NB4 (cell line): ENCODE measurements at regions not wholly inside any gene's neighbourhood (a gene's known extent, or its start where the extent isn't known, plus 50 kb on each side); places are given as distances from the start of the nearest gene placed in this dataset.
A peak's percentile ranks its signal among the peaks of the same experiment; 100 is the strongest.

Experiments used
- DNase-seq: peaks from one replicate; pipeline ENCODE4 v3.0.0; 2010; ENCODE audit warnings: low read depth
- H3K4me3 ChIP-seq: one replicate; pipeline ENCODE4 v1.5.1; 2011; ENCODE audit warnings: mild to moderate bottlenecking, low read depth, low read length, moderate library complexity
- CTCF ChIP-seq: IDR thresholded peaks from one replicate; pipeline ENCODE4 v1.5.1; 2012; ENCODE audit warnings: low read depth, low read length
- MAX ChIP-seq: IDR thresholded peaks from 2 replicates; pipeline ENCODE4 v1.6.1; 2011; ENCODE audit warnings: low read depth, low read length
- MYC ChIP-seq: IDR thresholded peaks from 2 replicates; pipeline ENCODE4 v1.6.1; 2011; ENCODE audit warnings: low read depth, low read length
- POLR2A ChIP-seq: IDR thresholded peaks from 2 replicates; pipeline ENCODE4 v1.6.1; 2011; ENCODE audit warnings: mild to moderate bottlenecking; ENCODE audit not compliant: insufficient read length; ENCODE audit errors: extremely low read depth

GRCh38 chr5:158387499-158387898 is 528.6 kb upstream of the CLINT1 start:
- no peak for TF ChIP-seq POLR2A
- no peak for TF ChIP-seq MYC
- TF ChIP-seq CTCF = no peak
- no peak for TF ChIP-seq MAX
- H3K4me3 ChIP-seq = no peak overlapping the region
- DNase-seq = no peak

- no peak for DNase-seq
- TF ChIP-seq POLR2A (no peak), MAX (no peak), MYC (no peak), CTCF (no peak)
- H3K4me3 ChIP-seq = no peak overlapping the region
Observed at GRCh38 chr5:158385982-158386381, 527.0 kb upstream of the CLINT1 start.

GRCh38 chr5:158384535-158385481 is 525.9 kb upstream of the CLINT1 start:
- TF ChIP-seq MAX (no peak), POLR2A (no peak)
- peak; percentile 25 for DNase-seq
- H3K4me3 ChIP-seq = no peak overlapping the region

- TF ChIP-seq POLR2A = no peak
- no peak for TF ChIP-seq CTCF
- TF ChIP-seq MAX = no peak
- no peak for TF ChIP-seq MYC
Observed at GRCh38 chr5:158383486-158383885, 524.5 kb upstream of the CLINT1 start.

GRCh38 chr5:158382473-158382872 is 523.5 kb upstream of the CLINT1 start:
- peak; percentile 95 for DNase-seq
- H3K4me3 ChIP-seq = no peak overlapping the region
- TF ChIP-seq CTCF (no peak), POLR2A (no peak), MAX (no peak; the same call in 1 of the 2 replicates), MYC (peak; percentile 34; the same call in 1 of the 2 replicates)

More at GRCh38 chr5:158383486-158383885, 524.5 kb upstream of the CLINT1 start:
- H3K4me3 ChIP-seq = no peak overlapping the region
- no peak for DNase-seq

GRCh38 chr5:158381614-158382160 is 522.7 kb upstream of the CLINT1 start:
- TF ChIP-seq MYC (no peak), CTCF (no peak), MAX (no peak), POLR2A (no peak)

More at GRCh38 chr5:158381614-158382160, 522.7 kb upstream of the CLINT1 start:
- DNase-seq = no peak
- H3K4me3 ChIP-seq = no peak overlapping the region
